A673 (cell line): ENCODE measurements at regions not wholly inside any gene's neighbourhood (a gene's known extent, or its start where the extent isn't known, plus 50 kb on each side); places are given as distances from the start of the nearest gene placed in this dataset.

Experiments
- CTCF ChIP-seq: fragments of 300-800, 200-600 bp; sonication (generic); conservative IDR thresholded peaks from 2 replicates; pipeline ENCODE4 v1.5.1; 2017; ENCODE audit warnings: low read depth, mild to moderate bottlenecking, antibody characterized with exemption, low read length, moderate library complexity, mixed read lengths
- EZH2 ChIP-seq: fragments of 200-600 bp; sonication (generic); IDR thresholded peaks from 2 replicates; pipeline ENCODE4 v1.6.1; 2017; ENCODE audit warnings: borderline replicate concordance, low read depth, mild to moderate bottlenecking, mixed read lengths, antibody characterized with exemption, low read length; ENCODE audit not compliant: poor library complexity, severe bottlenecking

DNA sequence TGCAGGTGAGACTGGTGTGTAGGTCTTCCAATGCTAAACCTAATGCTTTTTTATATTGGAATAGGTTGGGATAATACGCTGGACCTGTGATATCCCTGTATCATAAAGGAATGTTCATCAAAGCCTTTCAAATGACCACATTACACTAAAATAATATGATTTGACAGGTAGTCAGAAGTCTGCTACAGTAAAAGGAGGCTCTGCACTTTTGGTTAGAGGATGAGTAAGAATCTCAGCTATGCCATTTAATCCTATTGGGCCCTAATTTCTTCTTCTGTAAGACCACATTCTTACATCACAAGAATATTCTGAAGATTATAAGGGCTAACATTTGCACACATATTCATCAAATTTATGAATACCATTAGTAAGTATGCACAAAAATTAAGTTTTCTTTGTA is 250.5 kb upstream of the FLRT2 start:
- no peak for TF ChIP-seq CTCF
- no peak for TF ChIP-seq EZH2
